GM23338 (cell line): ENCODE measurements at regions not wholly inside any gene's neighbourhood (a gene's known extent, or its start where the extent isn't known, plus 50 kb on each side); places are given as distances from the start of the nearest gene placed in this dataset.

Experiments
- ATAC-seq: fragments of 200-7000 bp; cut with Tn5 transposase; 3 replicates; pipeline ENCODE4 v1.9.1; 2020
- DNase-seq: peaks from one replicate; pipeline ENCODE4 v3.0.0-alpha.2; 2015; ENCODE audit warnings: low spot score
- H2AFZ ChIP-seq: fragments of 200-600 bp; sonication (generic); 2 replicates; pipeline ENCODE4 v1.8.0; 2016; ENCODE audit warnings: antibody characterized with exemption, mild to moderate bottlenecking, moderate library complexity
- H3F3A ChIP-seq: fragments of 200-600 bp; sonication (generic); replicated peaks from 2 replicates; pipeline ENCODE4 v1.8.0; 2017; ENCODE audit warnings: antibody characterized with exemption, mixed run types, low read depth
- H3K27ac ChIP-seq: fragments of 200-600 bp; sonication (generic); 2 replicates; pipeline ENCODE4 v1.6.1; 2016; ENCODE audit warnings: low read depth
- H3K27me3 ChIP-seq: fragments of 200-600 bp; sonication (generic); 2 replicates; pipeline ENCODE4 v1.8.0; 2016; ENCODE audit warnings: mild to moderate bottlenecking, mixed run types, moderate library complexity; ENCODE audit not compliant: insufficient read depth
- H3K36me3 ChIP-seq: fragments of 200-600 bp; sonication (generic); 2 replicates; pipeline ENCODE4 v1.8.0; 2016; ENCODE audit warnings: mild to moderate bottlenecking; ENCODE audit not compliant: insufficient read depth
- H3K4me1 ChIP-seq: fragments of 200-600 bp; sonication (generic); 2 replicates; pipeline ENCODE4 v1.8.0; 2016; ENCODE audit warnings: mild to moderate bottlenecking, moderate library complexity; ENCODE audit not compliant: insufficient read depth
- H3K4me2 ChIP-seq: fragments of 200-600 bp; sonication (generic); 2 replicates; pipeline ENCODE4 v1.7.1; 2017; ENCODE audit warnings: mixed run types
- H3K4me3 ChIP-seq: fragments of 200-600 bp; sonication (generic); 2 replicates; pipeline ENCODE4 v1.6.1; 2016; ENCODE audit warnings: mixed run types
- H3K79me2 ChIP-seq: fragments of 200-600 bp; sonication (generic); replicated peaks from 2 replicates; pipeline ENCODE4 v1.8.0; 2017; ENCODE audit warnings: mild to moderate bottlenecking; ENCODE audit not compliant: insufficient read depth
- H3K9me2 ChIP-seq: fragments of 200-600 bp; sonication (generic); 2 replicates; pipeline ENCODE4 v1.8.0; 2017; ENCODE audit not compliant: insufficient read depth
- H4K20me1 ChIP-seq: fragments of 200-600 bp; sonication (generic); replicated peaks from 2 replicates; pipeline ENCODE4 v1.8.0; 2017; ENCODE audit warnings: mild to moderate bottlenecking; ENCODE audit not compliant: insufficient read depth
- H3K27ac Mint-ChIP-seq: 2 replicates; pipeline ENCODE4 v1.8.0; 2020; ENCODE audit warnings: inconsistent platforms, mild to moderate bottlenecking, moderate library complexity, mixed read lengths
- H3K27me3 Mint-ChIP-seq: 3 replicates; pipeline ENCODE4 v1.8.0; 2022; ENCODE audit warnings: low read depth, mild to moderate bottlenecking, moderate library complexity, mixed read lengths, inconsistent platforms; ENCODE audit not compliant: insufficient read depth, poor library complexity
- H3K36me3 Mint-ChIP-seq: 3 replicates; pipeline ENCODE4 v1.8.0; 2021; ENCODE audit warnings: low read depth, mild to moderate bottlenecking, inconsistent platforms, moderate library complexity, mixed read lengths
- H3K4me1 Mint-ChIP-seq: 3 replicates; pipeline ENCODE4 v1.8.0; 2020; ENCODE audit warnings: mild to moderate bottlenecking, inconsistent platforms, mixed read lengths
- H3K4me3 Mint-ChIP-seq: 3 replicates; pipeline ENCODE4 v1.8.0; 2021; ENCODE audit warnings: moderate library complexity, mild to moderate bottlenecking, inconsistent platforms, mixed read lengths
- H3K9me3 Mint-ChIP-seq: 3 replicates; pipeline ENCODE4 v1.8.0; 2020; ENCODE audit warnings: moderate library complexity, mild to moderate bottlenecking, inconsistent platforms, mixed read lengths
- CREB1 ChIP-seq: fragments of 250-450 bp; sonication (Bioruptor Pico); IDR thresholded peaks from 2 replicates; pipeline ENCODE4 v1.5.0; 2020; ENCODE audit warnings: low read depth, mild to moderate bottlenecking, moderate library complexity
- CTCF ChIP-seq, 2 experiments: fragments of 200-600 bp in 1 of 2; sonication (generic) in 1 of 2; conservative IDR thresholded peaks; 2 replicates each; pipeline versions ENCODE4 v1.5.1 to v1.6.1; 2016 to 2017; ENCODE audit warnings: antibody characterized with exemption in 2 of 2, low read depth in 2 of 2, mild to moderate bottlenecking in 2 of 2, moderate library complexity in 1 of 2
- ETS1 ChIP-seq: IDR thresholded peaks from 2 replicates; pipeline ENCODE4 v1.6.1; 2016; ENCODE audit warnings: antibody characterized with exemption
- EZH2 ChIP-seq: fragments of 200-600 bp; sonication (generic); IDR thresholded peaks from one replicate; pipeline ENCODE4 v1.8.0; 2017; ENCODE audit warnings: antibody characterized with exemption, mild to moderate bottlenecking, low read depth; ENCODE audit not compliant: unreplicated experiment
- EZH2phosphoT487 ChIP-seq: fragments of 200-600 bp; sonication (generic); IDR thresholded peaks from one replicate; pipeline ENCODE4 v1.8.1; 2018; ENCODE audit warnings: antibody characterized with exemption; ENCODE audit not compliant: unreplicated experiment
- JUNB ChIP-seq: IDR thresholded peaks from one replicate; pipeline ENCODE4 v1.6.1; 2016; ENCODE audit warnings: antibody characterized with exemption; ENCODE audit not compliant: unreplicated experiment
- NANOG ChIP-seq: IDR thresholded peaks from 2 replicates; pipeline ENCODE4 v1.6.1; 2016; ENCODE audit warnings: antibody characterized with exemption, borderline replicate concordance
- POLR2AphosphoS5 ChIP-seq: IDR thresholded peaks from 2 replicates; pipeline ENCODE4 v1.6.1; 2016; ENCODE audit warnings: antibody characterized with exemption, low read depth
- STAT1 ChIP-seq: IDR thresholded peaks from one replicate; pipeline ENCODE4 v1.6.1; 2016; ENCODE audit warnings: antibody characterized with exemption; ENCODE audit not compliant: unreplicated experiment
- ZNF114 ChIP-seq: fragments of 250-450 bp; sonication (Bioruptor Pico); IDR thresholded peaks from 2 replicates; pipeline ENCODE4 v1.5.0; 2020; ENCODE audit warnings: mild to moderate bottlenecking, moderate library complexity
- ZNF331 ChIP-seq: fragments of 250-450 bp; sonication (Bioruptor Pico); IDR thresholded peaks from 2 replicates; pipeline ENCODE4 v1.5.0; 2020; ENCODE audit warnings: low read depth, mild to moderate bottlenecking, moderate library complexity
- ZNF462 ChIP-seq: fragments of 250-450 bp; sonication (Bioruptor Pico); IDR thresholded peaks from 2 replicates; pipeline ENCODE4 v1.5.0; 2020; ENCODE audit warnings: mild to moderate bottlenecking, moderate library complexity
- TF ChIP-seq, protein P1 (sequence below): IDR thresholded peaks from one replicate; pipeline ENCODE4 v1.6.1; 2018; ENCODE audit warnings: antibody characterized with exemption; ENCODE audit not compliant: unreplicated experiment

DNA sequence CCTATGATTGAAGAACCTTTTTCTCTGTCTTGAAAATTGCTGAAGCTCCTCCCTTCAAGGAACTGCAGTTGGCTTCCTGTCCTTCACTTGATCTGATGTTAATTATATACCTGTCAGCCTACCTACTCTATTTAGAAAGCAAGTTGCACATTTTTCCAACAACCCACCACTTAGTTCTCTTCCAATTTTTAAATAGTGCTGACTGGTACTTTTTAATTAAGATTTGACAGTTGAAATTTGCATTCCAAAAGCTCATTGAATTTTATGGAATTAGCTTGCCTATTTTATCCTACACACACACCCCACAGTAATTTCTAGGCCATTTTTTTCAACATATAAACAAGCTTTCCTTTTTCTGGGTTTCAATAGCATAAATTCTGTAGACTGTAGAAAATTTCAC, 820.3 kb upstream of the FAT3 start:
- DNase-seq: no peak
- Histone ChIP-seq H4K20me1 (no peaks in the 10 kb centered on the region), H3K4me2 (no peak overlapping the region), H2AFZ (no peak overlapping the region), H3K9me2 (no peaks in the 10 kb centered on the region), H3K4me1 (no peaks in the 10 kb centered on the region), H3K79me2 (no peaks in the 10 kb centered on the region), H3K27me3 (no peaks in the 10 kb centered on the region), H3K27ac (no peak overlapping the region), H3K36me3 (no peaks in the 10 kb centered on the region), H3K4me3 (no peak overlapping the region), H3F3A (no peaks in the 10 kb centered on the region)
- Mint-ChIP-seq H3K9me3 (peaks cover 7% of the 10 kb centered on the region; the same call in 1 of the 3 replicates), H3K4me3 (no peak overlapping the region), H3K27ac (no peak overlapping the region), H3K27me3 (no peaks in the 10 kb centered on the region), H3K4me1 (no peaks in the 10 kb centered on the region; the same call in 1 of the 3 replicates), H3K36me3 (no peaks in the 10 kb centered on the region)
- no peak for TF ChIP-seq ZNF114 (CRISPR knock-in tag)
- TF ChIP-seq EZH2phosphoT487: no peak
- TF ChIP-seq ZNF331: no peak
- no peak for TF ChIP-seq POLR2AphosphoS5
- no peak for TF ChIP-seq ZNF462
- TF ChIP-seq, protein P1, sequence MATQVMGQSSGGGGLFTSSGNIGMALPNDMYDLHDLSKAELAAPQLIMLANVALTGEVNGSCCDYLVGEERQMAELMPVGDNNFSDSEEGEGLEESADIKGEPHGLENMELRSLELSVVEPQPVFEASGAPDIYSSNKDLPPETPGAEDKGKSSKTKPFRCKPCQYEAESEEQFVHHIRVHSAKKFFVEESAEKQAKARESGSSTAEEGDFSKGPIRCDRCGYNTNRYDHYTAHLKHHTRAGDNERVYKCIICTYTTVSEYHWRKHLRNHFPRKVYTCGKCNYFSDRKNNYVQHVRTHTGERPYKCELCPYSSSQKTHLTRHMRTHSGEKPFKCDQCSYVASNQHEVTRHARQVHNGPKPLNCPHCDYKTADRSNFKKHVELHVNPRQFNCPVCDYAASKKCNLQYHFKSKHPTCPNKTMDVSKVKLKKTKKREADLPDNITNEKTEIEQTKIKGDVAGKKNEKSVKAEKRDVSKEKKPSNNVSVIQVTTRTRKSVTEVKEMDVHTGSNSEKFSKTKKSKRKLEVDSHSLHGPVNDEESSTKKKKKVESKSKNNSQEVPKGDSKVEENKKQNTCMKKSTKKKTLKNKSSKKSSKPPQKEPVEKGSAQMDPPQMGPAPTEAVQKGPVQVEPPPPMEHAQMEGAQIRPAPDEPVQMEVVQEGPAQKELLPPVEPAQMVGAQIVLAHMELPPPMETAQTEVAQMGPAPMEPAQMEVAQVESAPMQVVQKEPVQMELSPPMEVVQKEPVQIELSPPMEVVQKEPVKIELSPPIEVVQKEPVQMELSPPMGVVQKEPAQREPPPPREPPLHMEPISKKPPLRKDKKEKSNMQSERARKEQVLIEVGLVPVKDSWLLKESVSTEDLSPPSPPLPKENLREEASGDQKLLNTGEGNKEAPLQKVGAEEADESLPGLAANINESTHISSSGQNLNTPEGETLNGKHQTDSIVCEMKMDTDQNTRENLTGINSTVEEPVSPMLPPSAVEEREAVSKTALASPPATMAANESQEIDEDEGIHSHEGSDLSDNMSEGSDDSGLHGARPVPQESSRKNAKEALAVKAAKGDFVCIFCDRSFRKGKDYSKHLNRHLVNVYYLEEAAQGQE: no peak
- TF ChIP-seq STAT1: no peak
- no peak for TF ChIP-seq JUNB
- no peak for TF ChIP-seq CTCF (conservative IDR thresholded peaks at IDR 0.05; ENCODE audit: low read depth in 2 of 2)
- TF ChIP-seq ETS1: no peak
- no peak for TF ChIP-seq NANOG
- no peak for TF ChIP-seq EZH2
- no peak for TF ChIP-seq CREB1 (CRISPR knock-in tag)
- no peak for ATAC-seq
